Motor neuron (in vitro differentiated cells): ENCODE measurements at regions not wholly inside any gene's neighbourhood (a gene's known extent, or its start where the extent isn't known, plus 50 kb on each side); places are given as distances from the start of the nearest gene placed in this dataset.

Experiments used
- ATAC-seq, 8 experiments: fragments of 200-7000 bp; cut with Tn5 transposase; replicated peaks in 6 of 8; 2 replicates each; pipeline ENCODE4 v1.8.0; 2021; ENCODE audit warnings: mild to moderate bottlenecking in 8 of 8, moderate library complexity in 8 of 8
- H3K27ac ChIP-seq, 2 donors: fragments of 250-450 bp; sonication (Bioruptor Pico); 2 replicates each; pipeline ENCODE4 v1.9.0; 2021; ENCODE audit warnings: antibody characterized with exemption in 2 of 2, mild to moderate bottlenecking in 2 of 2, moderate library complexity in 1 of 2
- H3K4me1 ChIP-seq, 2 donors: fragments of 250-450 bp; sonication (Bioruptor Pico); replicated peaks in 1 of 2; 2 replicates each; pipeline ENCODE4 v1.6.1; 2021; ENCODE audit warnings: antibody characterized with exemption in 2 of 2, mild to moderate bottlenecking in 2 of 2, moderate library complexity in 1 of 2
- H3K4me3 ChIP-seq, 5 donors: fragments of 250-450 bp; sonication (Bioruptor Pico); 2 replicates each; pipeline ENCODE4 v1.9.0; 2021; ENCODE audit warnings: antibody characterized with exemption in 5 of 5, mild to moderate bottlenecking in 5 of 5, moderate library complexity in 4 of 5
- WGBS, 10 experiments: fragments of 450-650 bp; shearing (Covaris generic); methylation state at CpG; one replicate each; pipeline ENCODE4 v1.0.0; 2022; 5-methylcytosine and 5-hydroxymethylcytosine counted together
- in situ Hi-C, 9 experiments: fragments of 400-800 bp; cut with MboI; loops; one replicate each; pipeline ENCODE4 v1.15.0; 2021; ENCODE audit warnings: low sequenced_read_pairs in 9 of 9, low pct_unique_long_range_greater_than_20kb in 2 of 9; ENCODE audit not compliant: unreplicated experiment in 9 of 9

DNA sequence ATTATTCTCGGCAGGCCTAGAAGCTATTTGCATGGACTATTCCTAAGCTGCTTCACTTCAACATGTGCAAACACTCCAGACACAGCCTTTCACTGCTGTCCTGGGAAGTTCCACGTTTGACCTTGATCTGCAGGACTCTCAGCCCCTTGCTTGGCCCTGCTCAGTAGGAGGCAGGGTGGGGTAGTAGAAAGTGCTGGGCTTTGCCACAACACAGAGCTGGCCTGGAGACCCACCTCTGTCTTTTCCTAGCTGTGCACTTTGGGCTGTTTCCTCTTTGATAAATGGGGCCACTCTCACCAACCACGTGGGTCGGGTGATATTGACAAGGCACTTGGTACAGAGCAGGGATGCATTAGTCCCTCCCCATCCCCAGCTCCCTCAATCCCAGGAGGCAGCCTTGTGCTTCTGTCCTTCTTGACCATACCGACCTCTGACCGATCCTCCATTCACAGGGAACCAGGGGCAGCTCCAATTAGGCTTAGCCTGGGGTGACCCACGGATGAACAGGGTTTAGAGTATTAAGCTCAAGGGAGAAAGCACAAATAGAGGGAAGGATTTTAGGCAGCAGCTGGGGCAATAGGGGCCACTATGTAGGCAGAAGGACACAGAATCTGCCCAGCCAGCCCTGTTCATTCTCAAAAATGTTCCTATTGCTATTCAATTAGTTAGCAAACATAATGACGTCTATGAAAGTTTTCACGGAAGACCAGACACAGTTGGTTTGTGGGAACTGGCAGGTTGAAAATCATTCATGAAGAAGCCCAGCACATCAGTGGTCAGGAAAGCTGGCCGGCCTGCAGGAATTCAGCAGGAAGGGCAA, 63.3 kb downstream of the SYNE3 start:
- in situ Hi-C loops, result no loop called here
- Histone ChIP-seq H3K4me3 (no peak overlapping the region), H3K4me1 (peaks cover 0 to 17% of the 10 kb centered on the region in 2 donors), H3K27ac (no peak overlapping the region)
- peak in 4 of 8 experiments; percentile 33 to 71 (median 51) for ATAC-seq
- WGBS, 10 experiments, result 30 to 80% (median 69%) methylated on average over 1 to 7 of the region's 10 CpGs; no CpG with 5 or more reads in 4 of the 10 experiments

DNA sequence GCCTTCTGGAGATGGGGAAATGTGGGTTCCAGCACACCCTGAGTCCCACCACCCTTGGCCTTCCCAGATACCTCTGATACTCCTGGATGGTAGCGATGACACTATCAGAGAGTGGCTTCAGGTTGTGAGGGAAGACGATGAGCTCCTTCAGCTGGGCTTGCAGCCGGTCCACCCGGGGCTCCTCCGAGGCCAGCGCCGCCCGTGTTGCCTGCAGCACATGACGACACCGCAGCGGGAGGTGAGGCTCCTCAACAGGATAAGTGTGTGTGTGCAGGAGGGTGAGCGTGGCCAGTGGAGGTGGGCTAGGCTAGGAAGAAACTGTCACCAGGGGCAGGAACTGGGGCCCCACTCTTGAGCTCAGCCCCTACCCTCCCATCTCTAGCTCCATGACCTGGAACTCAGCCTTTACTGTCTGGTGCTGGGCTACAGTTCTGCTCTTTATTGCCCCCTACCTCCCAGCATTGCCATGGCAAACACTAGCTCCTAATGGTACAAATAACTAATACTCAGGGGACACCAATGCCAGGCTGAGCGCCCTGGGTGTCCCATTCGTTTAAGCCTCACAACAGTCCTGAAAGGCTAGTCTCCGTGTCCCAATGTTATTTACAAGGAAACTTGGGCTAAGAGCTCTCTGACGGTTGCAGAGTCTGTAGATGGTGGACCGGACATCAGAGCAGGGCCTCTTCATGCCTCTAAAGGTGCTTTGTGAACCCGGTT, 64.1 kb downstream of the SYNE3 start:
- H3K4me3 ChIP-seq, result no peak overlapping the region
- H3K4me1 ChIP-seq, result peaks cover 0 to 17% of the 10 kb centered on the region in 2 donors
- in situ Hi-C loops, result no loop called here
- 33 to 85% (median 70%) methylated on average over 1 to 11 of the region's 18 CpGs; no CpG with 5 or more reads in 3 of the 10 experiments for WGBS, 10 experiments
- H3K27ac ChIP-seq, result no peak overlapping the region
- ATAC-seq, result peak in 6 of 8 experiments; percentile 41 to 69 (median 60)

DNA sequence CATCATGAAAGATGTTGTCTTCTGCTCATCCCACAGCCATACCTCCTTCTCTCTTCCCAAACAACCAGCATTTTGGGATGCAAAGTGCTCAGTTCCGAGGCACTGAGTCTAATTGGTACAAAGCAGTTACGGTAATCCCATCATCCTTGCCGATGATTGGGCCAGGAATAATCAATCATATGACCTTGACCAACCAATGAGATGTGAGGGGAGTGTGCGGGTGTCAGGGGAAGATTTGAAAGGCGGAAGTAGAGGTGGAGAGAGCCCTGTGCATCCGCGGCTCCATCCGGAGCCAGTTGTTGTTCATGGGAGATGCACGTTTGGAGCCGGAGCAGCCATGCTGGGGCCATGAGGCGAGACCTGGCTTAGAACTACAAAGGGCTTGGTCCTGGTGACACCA, 67.3 kb downstream of the SYNE3 start:
- Histone ChIP-seq H3K27ac (no peak overlapping the region), H3K4me3 (no peak overlapping the region), H3K4me1 (peaks cover 0 to 14% of the 10 kb centered on the region in 2 donors)
- in situ Hi-C loops, result loop anchor here in 5 of 9 experiments (10.0 to 25.0 kb wide), 3 partner anchors 76 to 762 kb away; no protein-coding TSS in a partner anchor
- no peak for ATAC-seq
- WGBS, 10 experiments, result 70 to 100% (median 90%) methylated on average over 2 to 10 of the region's 11 CpGs; no CpG with 5 or more reads in 3 of the 10 experiments

- in situ Hi-C loops, result loop anchor here in 5 of 9 experiments (10.0 to 25.0 kb wide), 3 partner anchors 78 to 759 kb away; no protein-coding TSS in a partner anchor
- no peak for ATAC-seq
- Histone ChIP-seq H3K4me3 (no peak overlapping the region), H3K4me1 (no peaks in the 10 kb centered on the region), H3K27ac (no peak overlapping the region)
- 55 to 87% (median 73%) methylated on average over 1 to 4 of the region's 4 CpGs; no CpG with 5 or more reads in 6 of the 10 experiments for WGBS, 10 experiments
Measured at GRCh38 chr14:95446470-95446869, 70.0 kb downstream of the SYNE3 start.

DNA sequence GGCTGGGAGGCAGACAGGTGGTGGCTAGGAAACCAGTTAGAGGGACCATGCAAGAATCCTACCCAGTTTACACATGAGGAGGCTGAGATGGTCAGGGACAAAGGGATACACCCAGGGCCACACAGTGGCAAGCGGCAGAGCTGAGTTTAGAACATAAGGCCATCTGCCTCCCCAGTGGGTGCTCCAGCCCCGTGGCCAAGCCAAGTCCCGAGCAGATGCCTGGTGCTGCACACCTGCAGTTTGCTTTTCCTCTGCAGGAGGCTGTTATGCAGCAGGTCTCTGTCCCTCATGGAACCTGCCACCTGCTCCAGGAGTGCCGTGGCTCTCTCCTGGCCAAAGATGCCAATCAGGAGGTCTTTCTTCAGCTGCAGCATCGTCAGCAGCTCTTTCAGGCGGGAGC, 70.8 kb downstream of the SYNE3 start:
- Histone ChIP-seq H3K27ac (no peak overlapping the region), H3K4me1 (no peaks in the 10 kb centered on the region), H3K4me3 (no peak overlapping the region)
- ATAC-seq, result no peak
- in situ Hi-C loops, result loop anchor here in 5 of 9 experiments (10.0 to 25.0 kb wide), 3 partner anchors 79 to 758 kb away; no protein-coding TSS in a partner anchor
- 67 to 100% (median 88%) methylated on average over 1 to 3 of the region's 6 CpGs; no CpG with 5 or more reads in 5 of the 10 experiments for WGBS, 10 experiments

DNA sequence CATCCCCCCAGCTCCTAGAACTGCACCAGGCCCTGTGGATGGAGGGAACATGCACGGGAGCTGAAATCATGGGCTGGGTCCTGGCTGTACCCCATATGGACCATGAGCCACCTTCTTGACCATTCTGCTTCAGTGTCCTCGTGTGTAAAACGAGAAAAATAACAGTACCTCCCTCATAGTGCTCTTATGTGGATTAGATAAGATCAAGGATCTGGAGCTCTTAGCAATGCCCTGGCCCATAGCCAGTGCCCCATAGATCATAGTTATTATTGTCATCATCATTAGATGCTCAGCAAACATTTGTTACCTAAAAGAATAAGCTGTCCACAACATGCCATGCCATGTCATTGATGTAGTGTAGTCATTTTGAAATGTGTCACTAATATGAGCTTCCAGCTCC, 71.3 kb downstream of the SYNE3 start:
- in situ Hi-C loops, result loop anchor here in 5 of 9 experiments (10.0 to 25.0 kb wide), 3 partner anchors 80 to 758 kb away; no protein-coding TSS in a partner anchor
- 0 to 71% (median 42%) methylated on average over 1 to 3 of the region's 3 CpGs; no CpG with 5 or more reads in 6 of the 10 experiments for WGBS, 10 experiments
- Histone ChIP-seq H3K4me1 (no peaks in the 10 kb centered on the region), H3K27ac (no peak overlapping the region), H3K4me3 (no peak overlapping the region)
- ATAC-seq, result no peak

- no peaks in the 10 kb centered on the region for H3K4me1 ChIP-seq
- H3K27ac ChIP-seq, result no peak overlapping the region
- in situ Hi-C loops, result loop anchor here in 5 of 9 experiments (10.0 to 25.0 kb wide), 3 partner anchors 80 to 757 kb away; no protein-coding TSS in a partner anchor
- ATAC-seq, result no peak
- 33 to 80% (median 80%) methylated on average over 1 to 6 of the region's 16 CpGs; no CpG with 5 or more reads in 5 of the 10 experiments for WGBS, 10 experiments
- H3K4me3 ChIP-seq, result no peak overlapping the region
Measured at GRCh38 chr14:95444132-95445129, 72.0 kb downstream of the SYNE3 start.

GRCh38 chr14:95442633-95443021, 73.8 kb downstream of the SYNE3 start:
- no peak overlapping the region for H3K27ac ChIP-seq
- in situ Hi-C loops, result loop anchor here in 5 of 9 experiments (10.0 to 25.0 kb wide), 3 partner anchors 82 to 755 kb away; no protein-coding TSS in a partner anchor
- H3K4me3 ChIP-seq, result no peak overlapping the region
- no peaks in the 10 kb centered on the region for H3K4me1 ChIP-seq
- ATAC-seq, result peak; percentile 99 to 100 (median 100)
- 8 to 25% (median 15%) methylated on average over 1 to 4 of the region's 5 CpGs; no CpG with 5 or more reads in 6 of the 10 experiments for WGBS, 10 experiments

DNA sequence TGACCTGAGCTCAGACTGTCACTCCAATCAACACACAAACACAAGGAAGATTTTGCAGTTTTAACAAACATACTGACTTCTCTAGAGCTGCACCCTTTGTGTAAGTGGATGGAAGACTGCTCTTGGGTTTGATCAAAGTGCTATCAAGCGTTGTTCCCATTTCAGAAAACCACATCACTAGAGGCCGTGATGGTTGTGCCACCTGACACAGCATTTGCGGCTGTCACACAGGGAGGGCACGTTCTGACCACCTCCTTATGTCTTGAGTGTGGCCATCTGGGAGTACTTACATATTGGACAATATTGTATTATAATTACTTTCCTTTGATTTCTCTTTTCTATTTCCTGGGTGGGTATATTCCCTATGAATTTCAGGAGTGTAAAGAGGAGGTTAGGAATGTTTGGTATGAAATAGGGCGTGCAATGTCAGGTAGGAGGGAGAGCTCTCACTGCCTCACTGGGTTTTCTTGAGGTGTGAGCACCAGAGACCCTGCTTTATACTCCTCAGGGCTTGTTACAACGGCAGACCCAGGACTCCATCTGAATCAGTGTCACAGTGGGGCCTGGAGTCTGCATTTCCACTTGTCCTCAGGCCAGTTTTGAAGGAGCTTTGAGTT, 74.3 kb downstream of the SYNE3 start:
- no peak overlapping the region for H3K4me3 ChIP-seq
- peak in 3 of 8 experiments; percentile 18 to 35 (median 26) for ATAC-seq
- in situ Hi-C loops, result loop anchor here in 5 of 9 experiments (10.0 to 25.0 kb wide), 3 partner anchors 83 to 755 kb away; no protein-coding TSS in a partner anchor
- no peak overlapping the region for H3K27ac ChIP-seq
- 0 to 100% (median 51%) methylated on average over 1 to 5 of the region's 6 CpGs; no CpG with 5 or more reads in 2 of the 10 experiments for WGBS, 10 experiments
- no peaks in the 10 kb centered on the region for H3K4me1 ChIP-seq

DNA sequence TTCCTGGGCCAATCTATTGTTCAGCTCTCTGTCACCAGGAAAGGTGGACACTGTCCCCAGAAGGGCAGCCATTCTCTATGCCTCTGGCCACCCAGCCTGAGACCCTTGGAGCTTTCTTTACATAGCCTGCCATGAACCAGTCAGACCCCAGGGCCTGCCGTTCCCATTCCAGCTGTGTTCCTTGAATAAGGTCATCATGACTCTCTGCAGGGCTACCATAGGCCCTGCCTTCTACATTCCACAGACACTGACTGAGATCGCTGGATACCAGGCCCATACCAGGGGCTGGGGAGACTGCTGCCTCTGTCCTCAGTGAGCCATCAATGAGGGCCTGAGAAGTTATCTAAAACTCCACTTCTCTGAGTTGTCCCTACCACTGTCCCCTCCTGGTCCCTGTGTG, 75.5 kb downstream of the SYNE3 start:
- H3K4me3 ChIP-seq, result no peak overlapping the region
- H3K27ac ChIP-seq, result no peak overlapping the region
- WGBS, 10 experiments, result 0 to 100% (median 69%) methylated on average over 1 to 2 of the region's 2 CpGs; no CpG with 5 or more reads in 6 of the 10 experiments
- in situ Hi-C loops, result loop anchor here in 5 of 9 experiments (10.0 to 25.0 kb wide), 3 partner anchors 84 to 754 kb away; no protein-coding TSS in a partner anchor
- H3K4me1 ChIP-seq, result no peaks in the 10 kb centered on the region
- no peak for ATAC-seq

GRCh38 chr14:95440496-95440895, 76.0 kb downstream of the SYNE3 start:
- 0 to 100% (median 67%) methylated on average over 1 to 5 of the region's 5 CpGs; no CpG with 5 or more reads in 3 of the 10 experiments for WGBS, 10 experiments
- in situ Hi-C loops, result loop anchor here in 5 of 9 experiments (10.0 to 25.0 kb wide), 3 partner anchors 84 to 753 kb away; no protein-coding TSS in a partner anchor
- Histone ChIP-seq H3K4me3 (no peak overlapping the region), H3K27ac (no peak overlapping the region), H3K4me1 (no peaks in the 10 kb centered on the region)
- ATAC-seq, result no peak
